ENCODE measurements at regions not wholly inside any gene's neighbourhood (a gene's known extent, or its start where the extent isn't known, plus 50 kb on each side); places are given as distances from the start of the nearest gene placed in this dataset.
"Not testable (repeated sequence)": the region's sequence is repeated elsewhere in the genome, so short reads cannot be mapped to it uniquely, and the experiment has no call there.

DNA sequence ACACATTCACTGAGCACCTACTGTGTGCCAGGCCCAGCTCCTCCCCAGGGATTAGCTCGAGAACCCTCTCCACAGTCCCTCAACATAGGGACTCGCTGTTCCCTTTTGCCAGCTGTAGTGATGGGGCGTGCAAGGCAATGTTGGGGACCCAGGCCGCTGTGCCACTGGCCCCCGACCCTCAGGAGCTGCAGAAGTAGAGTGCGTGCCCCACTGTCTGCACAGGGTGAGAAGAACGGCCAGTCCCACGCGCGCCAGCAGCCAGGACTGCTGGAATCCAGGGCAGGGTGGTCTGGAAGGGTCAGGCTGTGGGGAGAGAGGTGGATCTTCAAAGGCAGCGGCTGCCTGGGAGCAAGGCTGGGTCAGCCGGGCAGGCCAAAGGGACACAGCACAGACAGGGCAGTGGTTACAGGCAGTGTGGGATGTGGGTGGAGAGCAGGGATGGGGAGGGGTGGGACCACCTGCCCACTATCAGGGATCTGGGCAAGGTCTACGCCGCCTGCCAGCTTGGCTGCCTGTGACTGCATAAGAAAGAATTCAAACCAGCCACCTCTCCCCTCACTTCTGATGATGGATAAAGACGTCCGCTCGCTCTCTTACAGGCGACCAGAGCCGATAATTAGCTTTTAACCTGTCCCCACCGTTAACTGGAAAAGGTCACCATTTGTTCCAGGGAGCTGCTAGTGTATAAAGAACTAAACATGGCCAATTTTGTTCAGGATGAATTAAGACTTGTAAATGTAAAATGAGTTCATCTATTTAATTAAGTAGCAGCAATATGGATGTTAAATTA, 86.7 kb upstream of the GSE1 start:
- DNase-seq, result no peak

- no peak for DNase-seq
Measured at GRCh38 chr16:85527042-85527766, 85.9 kb upstream of the GSE1 start.

DNA sequence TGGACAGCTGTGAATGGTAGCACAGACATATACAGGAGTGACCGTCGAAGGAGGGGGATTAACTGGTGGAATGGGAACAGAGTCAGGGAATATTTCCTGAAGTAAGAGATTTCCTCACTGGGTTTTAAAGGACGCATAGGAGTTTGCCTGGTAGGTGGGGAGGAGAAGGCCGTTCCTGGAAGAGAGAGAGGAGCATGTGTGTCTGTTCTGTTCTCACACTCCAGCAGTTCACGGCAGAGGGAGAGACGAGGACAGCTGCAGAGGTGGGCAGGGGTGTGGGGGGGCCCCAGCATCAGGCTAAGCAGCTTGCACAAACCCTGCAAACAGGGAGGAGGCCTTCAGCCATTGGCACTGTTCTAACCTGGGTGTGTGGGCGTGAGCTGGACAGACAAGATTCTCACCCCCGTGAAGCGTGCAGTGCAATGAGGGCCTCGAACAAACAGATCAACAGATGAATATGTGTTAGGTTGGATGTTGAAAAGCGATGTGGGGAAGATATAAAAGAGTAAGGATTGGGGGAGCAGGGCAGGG, 85.3 kb upstream of the GSE1 start:
- no peak for DNase-seq

DNA sequence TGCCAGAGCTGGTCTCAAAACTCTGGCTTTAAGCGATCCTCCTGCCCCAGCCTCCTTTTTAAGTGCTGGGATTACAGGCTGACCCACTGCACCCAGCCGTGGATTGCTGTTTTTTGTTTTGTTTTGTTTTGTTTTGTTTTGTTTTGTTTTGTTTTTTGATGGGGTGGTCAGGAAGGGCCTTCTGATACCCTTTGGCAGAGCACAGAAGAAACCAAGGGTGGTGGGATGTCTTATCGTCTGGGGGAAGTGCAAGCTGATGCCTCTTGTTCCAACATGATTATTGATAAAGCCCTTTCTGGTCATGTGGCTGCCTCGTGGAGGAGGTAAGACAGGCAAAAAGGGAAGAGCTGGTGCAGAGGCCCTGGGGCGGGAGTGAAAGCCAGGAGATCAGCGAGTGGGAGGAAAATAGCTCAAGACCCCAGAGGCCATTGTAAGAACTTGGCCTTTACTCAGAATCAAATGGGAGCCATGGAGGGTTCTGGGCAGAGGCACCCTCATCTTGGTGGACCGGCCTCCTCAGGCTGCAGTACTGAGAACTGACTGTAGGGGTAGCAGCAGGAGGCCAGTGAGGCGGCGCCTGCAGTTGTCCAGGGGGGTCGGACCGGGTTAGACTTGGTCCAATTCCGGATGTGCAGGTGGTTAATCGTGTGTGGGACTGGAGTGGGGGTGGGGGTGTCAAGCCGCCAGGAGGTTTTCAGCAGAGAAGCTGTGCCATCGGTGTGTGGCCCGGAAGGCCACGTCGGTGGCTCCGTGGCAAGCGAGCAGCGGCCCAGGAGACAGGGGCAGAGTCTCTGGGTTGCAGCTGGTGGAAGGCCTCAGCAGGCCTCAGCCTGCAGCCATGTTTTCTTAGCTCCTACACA, 84.4 kb upstream of the GSE1 start:
- DNase-seq, result peak; percentile 29

GRCh38 chr16:85529489-85530369, 83.4 kb upstream of the GSE1 start:
- DNase-seq, result no peak

DNA sequence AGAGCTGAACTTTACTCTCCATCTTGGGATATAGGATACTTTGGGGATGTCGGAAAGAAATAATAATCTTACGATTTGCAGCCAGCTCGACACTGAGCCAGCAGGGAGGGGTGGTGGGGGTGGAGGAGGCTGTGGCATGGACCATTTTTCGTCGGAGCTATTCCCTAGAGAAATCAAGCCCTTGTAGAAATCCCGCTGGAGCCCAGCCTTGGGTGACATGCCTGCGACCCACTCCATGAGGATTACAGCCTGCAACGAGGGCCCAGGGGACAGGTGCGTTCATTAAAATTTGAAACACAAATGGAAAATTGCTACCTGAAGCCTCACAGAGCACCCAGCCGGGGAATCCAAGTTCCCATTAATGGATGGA, 82.8 kb upstream of the GSE1 start:
- no peak for DNase-seq

DNA sequence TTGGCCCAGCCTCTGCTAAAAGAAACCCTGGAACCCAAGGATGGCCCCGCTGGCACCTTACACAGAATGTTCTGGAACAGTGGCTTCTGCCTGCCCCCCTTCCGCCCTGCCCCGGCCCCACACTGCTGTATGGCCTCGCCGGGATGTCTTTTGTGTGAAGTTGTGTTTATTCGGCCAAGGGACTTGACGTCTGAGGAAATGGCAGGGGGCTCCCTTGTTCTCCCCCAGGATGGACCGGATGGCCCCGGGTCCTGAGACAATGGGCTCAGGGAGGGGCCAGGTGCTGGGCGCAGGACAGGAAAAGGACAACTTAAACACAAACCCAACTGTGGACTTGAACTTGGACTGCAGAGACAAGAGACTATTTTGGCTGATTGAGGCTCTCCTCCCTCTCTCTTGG, 81.6 kb upstream of the GSE1 start:
- no peak for DNase-seq

- no peak for DNase-seq
Measured at GRCh38 chr16:85532147-85532546, 81.0 kb upstream of the GSE1 start.

GRCh38 chr16:85533593-85533992, 79.5 kb upstream of the GSE1 start:
- not testable (repeated sequence) for DNase-seq

DNA sequence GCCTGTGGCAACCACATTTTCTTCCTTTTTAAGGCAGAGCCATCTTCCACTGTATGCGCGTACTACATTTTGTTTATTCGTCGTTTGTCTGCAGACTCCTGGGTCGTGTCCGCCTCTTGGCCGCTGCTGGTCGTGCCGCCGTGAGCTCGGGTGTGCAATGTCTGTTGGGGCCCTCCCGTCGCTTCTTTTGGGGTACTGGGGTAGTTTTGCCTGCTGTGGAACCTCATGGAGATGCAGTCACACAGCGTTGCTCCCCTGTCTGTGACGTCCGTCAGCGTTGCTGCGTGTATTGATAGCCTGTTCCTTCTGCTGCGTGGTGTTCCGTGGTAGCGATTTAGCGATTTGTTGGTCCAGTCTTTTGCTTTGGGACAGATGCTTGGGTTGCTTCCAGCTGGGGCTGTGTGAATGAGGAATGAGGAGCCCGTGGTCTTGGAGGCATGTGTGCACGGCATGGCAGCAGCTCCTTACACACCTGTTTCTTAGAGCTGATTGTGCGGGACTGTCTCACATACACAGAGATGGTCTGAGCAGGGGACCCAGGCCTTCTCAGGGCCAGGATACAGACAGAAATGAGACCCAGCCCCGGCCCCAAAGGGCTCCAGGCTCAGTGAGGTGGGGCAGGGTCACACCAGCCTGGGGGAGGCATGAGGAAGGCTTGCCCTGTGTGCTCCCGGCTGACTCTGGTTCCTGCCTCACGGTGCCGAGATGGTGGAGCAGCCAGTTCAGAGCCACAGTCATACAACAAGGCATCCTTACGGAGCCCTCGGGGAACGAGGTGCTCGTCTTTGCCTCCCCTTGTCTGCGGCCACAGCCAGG, 78.4 kb upstream of the GSE1 start:
- no peak for DNase-seq

DNA sequence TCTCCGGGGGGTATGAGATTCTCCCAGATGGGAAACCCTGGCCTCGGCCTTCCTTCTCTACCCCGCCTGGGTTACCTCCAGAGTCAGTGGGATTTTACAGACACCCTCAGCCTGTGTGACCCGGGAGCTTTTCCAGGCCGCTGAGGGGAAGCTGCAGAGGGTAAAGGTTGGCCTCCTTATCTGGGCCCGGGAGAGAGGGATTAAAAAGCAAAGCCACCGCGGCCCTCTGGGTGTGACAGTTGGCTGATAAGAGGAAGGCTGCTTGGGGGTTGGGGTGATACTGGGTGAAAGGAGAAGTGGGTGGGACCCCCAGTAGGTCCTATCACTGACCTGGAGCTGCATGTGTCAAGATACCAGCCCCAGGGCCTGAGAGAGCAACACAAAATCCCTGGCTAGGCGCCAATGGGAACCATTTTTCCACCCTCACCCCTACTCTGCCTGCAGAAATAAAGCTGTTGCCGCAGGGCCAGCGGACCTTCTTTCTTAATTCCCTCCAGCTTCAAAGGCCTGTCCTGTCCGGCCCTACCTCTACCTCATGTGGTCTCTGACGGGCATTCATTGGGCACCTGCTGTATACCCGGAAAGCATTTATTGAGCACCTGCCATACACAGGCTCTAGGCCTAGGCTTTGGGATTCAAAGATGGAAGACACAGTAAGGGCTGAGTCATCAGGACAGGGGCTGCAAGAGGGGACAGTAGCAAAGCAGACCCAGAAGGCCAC, 77.6 kb upstream of the GSE1 start:
- no peak for DNase-seq

GRCh38 chr16:85536073-85536410, 77.1 kb upstream of the GSE1 start:
- DNase-seq, result peak; percentile 42

DNA sequence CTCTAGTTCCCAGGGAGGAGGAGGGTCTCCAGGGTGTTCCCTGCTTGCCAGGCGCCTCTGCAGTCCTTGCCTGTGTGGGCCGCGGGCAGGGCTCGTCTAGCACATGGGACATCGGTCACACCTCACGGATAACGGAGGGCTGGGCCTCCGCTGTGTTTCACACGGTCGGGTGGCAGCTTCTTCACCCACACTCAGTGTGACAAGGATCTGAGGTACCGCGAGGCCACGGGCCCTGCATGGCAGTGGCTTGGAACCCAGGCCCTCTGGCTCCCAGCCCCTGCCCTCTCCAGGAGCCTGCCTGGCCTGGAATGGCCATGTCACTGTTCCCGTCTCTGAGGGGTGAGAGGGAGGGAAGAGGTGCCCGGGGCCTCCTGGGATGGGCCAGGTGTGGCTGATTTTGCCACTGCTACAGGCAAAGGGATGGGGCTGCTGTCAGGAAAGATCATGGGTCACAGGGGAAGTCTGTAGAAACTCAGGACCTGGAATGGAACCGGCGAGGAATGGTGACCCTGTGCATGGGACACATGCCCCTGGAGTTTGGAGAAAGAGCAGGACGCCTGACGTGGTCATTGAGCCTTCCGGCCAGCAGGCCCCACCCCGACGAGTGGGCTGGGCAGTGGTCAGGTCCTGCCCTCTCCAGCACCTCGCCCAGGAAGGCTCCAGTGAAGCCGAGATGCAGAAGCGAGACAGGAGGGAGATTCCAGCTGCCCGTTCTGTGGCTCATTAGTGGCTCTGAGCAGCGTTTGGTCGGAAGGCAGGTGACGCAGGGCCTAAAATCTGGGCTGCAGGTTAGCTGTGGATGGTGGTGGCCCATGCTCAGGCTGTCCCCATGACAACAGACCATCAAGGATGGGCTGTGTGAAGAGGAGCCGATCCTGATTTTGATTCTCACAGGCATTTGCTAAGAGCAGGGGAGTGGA, 76.5 kb upstream of the GSE1 start:
- DNase-seq, result no peak

DNA sequence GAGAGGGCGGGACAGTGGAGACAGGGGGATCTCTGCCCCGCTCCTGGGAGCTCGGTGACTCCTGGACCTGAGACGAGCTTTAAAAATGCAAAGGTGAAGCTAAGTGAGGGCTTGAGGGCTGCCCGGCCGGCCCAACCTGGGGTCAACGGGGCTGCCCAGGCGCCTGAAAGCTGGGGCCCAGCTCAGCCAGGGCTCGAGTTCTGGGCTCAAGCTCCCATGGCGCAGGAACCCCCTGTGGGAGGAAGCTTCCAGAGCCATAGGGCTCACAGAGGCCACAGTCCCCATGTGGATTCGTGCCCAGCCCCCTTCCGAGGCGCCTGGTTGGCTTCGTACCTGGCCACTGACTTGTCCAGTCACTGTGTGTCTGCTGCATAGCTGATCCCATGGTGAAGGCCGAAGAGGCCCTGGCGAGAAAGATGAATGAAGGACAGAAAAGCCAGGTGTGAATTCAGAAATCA, 75.8 kb upstream of the GSE1 start:
- no peak for DNase-seq

DNA sequence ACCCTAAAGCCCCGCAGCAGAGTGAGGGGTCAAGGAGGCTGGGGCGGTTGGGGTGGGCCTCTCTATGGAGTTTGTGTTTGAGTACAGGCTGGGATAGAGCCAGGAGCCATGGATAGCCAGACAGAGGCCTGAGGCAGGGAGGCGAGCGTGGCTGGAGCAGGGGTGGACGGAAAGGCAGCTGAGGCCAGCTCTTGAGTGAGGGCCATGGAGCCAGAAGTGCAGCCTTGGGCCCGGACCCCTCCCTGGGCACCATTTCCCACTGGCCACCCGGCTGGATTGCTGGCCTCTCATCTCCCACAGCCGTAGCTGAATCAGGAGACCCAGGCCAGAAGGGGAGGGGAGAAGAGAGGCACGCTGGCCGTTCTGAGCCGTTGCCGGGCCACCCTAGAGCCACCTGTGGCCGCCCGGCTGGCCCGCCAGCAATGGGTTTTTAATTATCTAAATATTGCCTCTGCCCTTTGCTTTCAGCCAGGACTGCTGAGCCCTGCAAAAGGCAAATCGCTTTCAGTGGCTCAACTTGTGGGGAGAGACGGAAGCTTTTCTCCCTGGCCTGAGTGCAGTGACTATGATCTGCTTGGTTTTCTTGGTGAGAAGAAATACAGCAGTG, 75.2 kb upstream of the GSE1 start:
- DNase-seq, result no peak

- no peak for DNase-seq
Measured at GRCh38 chr16:85539084-85539483, 74.0 kb upstream of the GSE1 start.

GRCh38 chr16:85539629-85540291, 73.4 kb upstream of the GSE1 start:
- DNase-seq, result no peak

GRCh38 chr16:85541181-85541580, 71.9 kb upstream of the GSE1 start:
- no peak for DNase-seq

DNA sequence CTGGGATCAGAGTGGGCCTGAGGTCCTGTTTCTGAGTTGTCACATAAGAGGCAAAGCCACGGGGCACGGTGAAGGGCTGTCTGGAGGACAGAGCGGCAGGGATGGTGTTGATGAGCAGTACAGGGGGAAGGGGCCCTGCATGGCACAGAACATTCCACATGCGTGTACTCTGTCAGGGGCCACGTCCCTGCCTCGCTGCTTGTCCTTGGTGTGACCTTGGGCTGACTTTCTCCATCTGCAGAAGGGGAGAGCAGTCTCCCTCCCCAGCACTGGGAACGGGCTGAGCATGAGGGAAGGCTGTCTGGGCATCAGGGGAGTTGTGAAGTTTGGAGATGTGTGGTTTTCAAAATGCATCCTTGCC, 71.5 kb upstream of the GSE1 start:
- no peak for DNase-seq

Data from suppressor macrophage treated with lipopolysaccharide for 4 hours (primary cell).